IMR-90 (cell line): ENCODE measurements at regions not wholly inside any gene's neighbourhood (a gene's known extent, or its start where the extent isn't known, plus 50 kb on each side); places are given as distances from the start of the nearest gene placed in this dataset.

Experiments
- ATAC-seq: fragments of 200-7000 bp; cut with Tn5 transposase; 2 replicates; pipeline ENCODE4 v1.9.1; 2020; ENCODE audit warnings: low read depth, mild to moderate bottlenecking, moderate library complexity
- BruUV-seq: library from RNA; stranded (reverse); fragments of 400-500 nt; replicated peaks from 2 replicates; lab custom pipeline; 2021; lab: Mats Ljungman, UMichigan
- CTCF ChIA-PET: fragments of 300-600 bp; formaldehyde crosslinking; extraction: SDS; loops from one replicate; lab custom pipeline; 2021; ENCODE audit warnings: antibody characterized with exemption; lab: Yijun Ruan, JAX
- POLR2A ChIA-PET: fragments of 300-600 bp; sonication (Branson Sonifier 250); formaldehyde crosslinking; loops from one replicate; lab custom pipeline; 2022; ENCODE audit warnings: antibody characterized with exemption; ENCODE audit not compliant: unreplicated experiment; lab: Charles Lee
- DNase-seq: peaks from one replicate; pipeline ENCODE4 v3.0.0; 2013
- H2AFZ ChIP-seq: replicated peaks from 2 replicates; pipeline ENCODE3; 2013; ENCODE audit warnings: low read length, mild to moderate bottlenecking; ENCODE audit not compliant: poor library complexity
- H2AK5ac ChIP-seq: 2 replicates; pipeline ENCODE4 v1.6.1; 2013; ENCODE audit warnings: low read depth, low read length, inconsistent platforms
- H2AK9ac ChIP-seq: replicated peaks from 2 replicates; pipeline ENCODE3; 2013; ENCODE audit warnings: mild to moderate bottlenecking, low read depth, low read length, moderate library complexity; ENCODE audit not compliant: poor library complexity
- H2BK120ac ChIP-seq: 2 replicates; pipeline ENCODE4 v1.6.1; 2013; ENCODE audit warnings: low read depth, low read length, inconsistent platforms
- H2BK15ac ChIP-seq: 3 replicates; pipeline ENCODE4 v1.6.1; 2013; ENCODE audit warnings: low read depth, low read length, inconsistent platforms
- H2BK20ac ChIP-seq: 2 replicates; pipeline ENCODE4 v1.6.1; 2013; ENCODE audit warnings: low read depth, mild to moderate bottlenecking, inconsistent platforms, low read length, moderate library complexity
- H2BK5ac ChIP-seq: 2 replicates; pipeline ENCODE4 v1.6.1; 2013; ENCODE audit warnings: mild to moderate bottlenecking, low read depth, low read length, inconsistent platforms; ENCODE audit not compliant: poor library complexity, severe bottlenecking
- H3K14ac ChIP-seq: replicated peaks from 2 replicates; pipeline ENCODE4 v1.6.1; 2013; ENCODE audit warnings: low read depth, low read length, inconsistent platforms
- H3K18ac ChIP-seq: 2 replicates; pipeline ENCODE4 v1.6.1; 2013; ENCODE audit warnings: low read depth, low read length, control low read depth
- H3K23ac ChIP-seq: 2 replicates; pipeline ENCODE4 v1.6.1; 2013; ENCODE audit warnings: low read depth, low read length, inconsistent platforms
- H3K27ac ChIP-seq: 2 replicates; pipeline ENCODE4 v1.5.1; 2013; ENCODE audit warnings: mild to moderate bottlenecking, control low read depth, low read length; ENCODE audit not compliant: insufficient read depth
- H3K27me3 ChIP-seq: 2 replicates; pipeline ENCODE4 v1.6.1; 2013; ENCODE audit warnings: low read length; ENCODE audit not compliant: control insufficient read depth, insufficient read depth
- H3K36me3 ChIP-seq: 2 replicates; pipeline ENCODE4 v1.6.1; 2013; ENCODE audit warnings: low read length, mixed read lengths; ENCODE audit not compliant: control insufficient read depth, insufficient read depth
- H3K4ac ChIP-seq: 2 replicates; pipeline ENCODE4 v1.6.1; 2013; ENCODE audit warnings: low read depth, low read length, inconsistent platforms
- H3K4me1 ChIP-seq: 2 replicates; pipeline ENCODE4 v1.6.1; 2013; ENCODE audit warnings: low read length, mixed read lengths; ENCODE audit not compliant: control insufficient read depth, insufficient read depth
- H3K4me2 ChIP-seq: 2 replicates; pipeline ENCODE4 v1.6.1; 2013; ENCODE audit warnings: low read depth, mild to moderate bottlenecking, control low read depth, low read length, moderate library complexity
- H3K4me3 ChIP-seq: 2 replicates; pipeline ENCODE4 v1.5.1; 2013; ENCODE audit warnings: low read depth, mild to moderate bottlenecking, control low read depth, low read length, moderate library complexity; ENCODE audit not compliant: insufficient read depth
- H3K56ac ChIP-seq: 2 replicates; pipeline ENCODE4 v1.6.1; 2013; ENCODE audit warnings: low read length, inconsistent platforms; ENCODE audit not compliant: insufficient read depth; ENCODE audit errors: extremely low read depth
- H3K79me1 ChIP-seq, 2 experiments: 2 replicates each; pipeline ENCODE4 v1.6.1; 2013; ENCODE audit warnings: low read length in 2 of 2, inconsistent platforms in 1 of 2, low read depth in 1 of 2
- H3K9ac ChIP-seq: 2 replicates; pipeline ENCODE4 v1.6.1; 2013; ENCODE audit warnings: low read depth, low read length, control low read depth
- H3K9me1 ChIP-seq: 2 replicates; pipeline ENCODE4 v1.6.1; 2013; ENCODE audit warnings: low read length, inconsistent platforms; ENCODE audit not compliant: insufficient read depth
- H3K9me3 ChIP-seq: 2 replicates; pipeline ENCODE4 v1.6.1; 2013; ENCODE audit warnings: low read length; ENCODE audit not compliant: control insufficient read depth, insufficient read depth
- H4K20me1 ChIP-seq: 2 replicates; pipeline ENCODE4 v1.6.1; 2013; ENCODE audit warnings: low read length, inconsistent platforms; ENCODE audit not compliant: insufficient read depth
- H4K5ac ChIP-seq: 2 replicates; pipeline ENCODE4 v1.6.1; 2013; ENCODE audit warnings: mild to moderate bottlenecking, low read depth, low read length, control low read depth
- H4K8ac ChIP-seq, 2 experiments: 2 replicates each; pipeline ENCODE4 v1.6.1; 2013; ENCODE audit warnings: low read depth in 2 of 2, low read length in 2 of 2, control low read depth in 1 of 2, inconsistent platforms in 1 of 2
- H4K91ac ChIP-seq: 2 replicates; pipeline ENCODE4 v1.6.1; 2013; ENCODE audit warnings: low read depth, low read length, inconsistent platforms; ENCODE audit not compliant: insufficient read depth
- BHLHE40 ChIP-seq: fragments of 150-350 bp; IDR thresholded peaks from 2 replicates; pipeline ENCODE4 v1.6.1; 2016; ENCODE audit warnings: mild to moderate bottlenecking, low read depth, low read length
- CEBPB ChIP-seq: IDR thresholded peaks from 2 replicates; pipeline ENCODE4 v1.6.1; 2012; ENCODE audit warnings: low read depth, low read length, improper control_type of control experiment
- CTCF ChIP-seq: conservative IDR thresholded peaks from 2 replicates; pipeline ENCODE4 v1.5.1; 2012; ENCODE audit warnings: mild to moderate bottlenecking, low read depth, low read length, improper control_type of control experiment
- ELK1 ChIP-seq: fragments of 150-350 bp; IDR thresholded peaks from 2 replicates; pipeline ENCODE4 v1.6.1; 2016; ENCODE audit warnings: low read depth, mild to moderate bottlenecking, low read length, moderate library complexity, borderline replicate concordance
- MAFK ChIP-seq: IDR thresholded peaks from 2 replicates; pipeline ENCODE4 v1.6.1; 2012; ENCODE audit warnings: low read depth, low read length, improper control_type of control experiment
- RCOR1 ChIP-seq: IDR thresholded peaks from 2 replicates; pipeline ENCODE4 v1.6.1; 2012; ENCODE audit warnings: mild to moderate bottlenecking, low read length, improper control_type of control experiment; ENCODE audit not compliant: insufficient replicate concordance
- WGBS, 2 experiments: methylation state at CpG; one replicate each; pipeline versions ENCODE4 v1.1.5 to v1.1.7; 2013; ENCODE audit warnings: missing lambda C conversion rate in 2 of 2; ENCODE audit not compliant: insufficient read length in 1 of 2; ENCODE audit errors: extremely low coverage in 2 of 2; 5-methylcytosine and 5-hydroxymethylcytosine counted together
- dilution Hi-C: fragments of 300-500 bp; cut with HindIII; formaldehyde crosslinking; loops from one replicate; pipeline ENCODE4 v1.14.3; 2018; ENCODE audit warnings: low sequenced_read_pairs; ENCODE audit not compliant: unreplicated experiment
- in situ Hi-C: fragments of 300-500 bp; cut with MboI; formaldehyde crosslinking; loops from 3 replicates; pipeline ENCODE4 v1.14.3; 2019; ENCODE audit warnings: low sequenced_read_pairs, inconsistent platforms, mixed read lengths
- intact Hi-C: fragments of 100-400 bp; cut with micrococcal nuclease; formaldehyde crosslinking; loops from 2 replicates; pipeline ENCODE4 v1.10.0; 2022

GRCh38 chr4:60209588-60209987 is 990.5 kb upstream of the ADGRL3 start:
- CTCF ChIA-PET: no interaction called here
- Histone ChIP-seq H2BK5ac (no peak overlapping the region), H3K36me3 (no peaks in the 10 kb centered on the region), H2AK5ac (no peak overlapping the region), H3K14ac (no peak overlapping the region), H3K23ac (no peak overlapping the region), H4K8ac (no peak overlapping the region), H3K56ac (no peak overlapping the region), H3K9me3 (no peaks in the 10 kb centered on the region), H2AK9ac (no peak overlapping the region), H2BK120ac (no peak overlapping the region), H2BK15ac (no peak overlapping the region), H3K27me3 (no peaks in the 10 kb centered on the region), H3K4me1 (no peaks in the 10 kb centered on the region), H3K4ac (no peak overlapping the region), H4K5ac (no peak overlapping the region), H4K91ac (no peak overlapping the region), H3K4me2 (no peak overlapping the region), H2BK20ac (no peak overlapping the region), H3K79me1 (no peaks in the 10 kb centered on the region), H4K20me1 (no peaks in the 10 kb centered on the region), H3K9me1 (no peaks in the 10 kb centered on the region), H3K4me3 (no peak overlapping the region), H3K27ac (no peak overlapping the region), H3K18ac (no peak overlapping the region), H2AFZ (no peak overlapping the region), H3K9ac (no peak overlapping the region)
- in situ Hi-C loops (no loop called here), dilution Hi-C loops (no loop called here), intact Hi-C loops (no loop called here)
- DNase-seq (no peak), ATAC-seq (no peak)
- BruUV-seq: no TSS peak
- WGBS, 2 experiments: 40% methylated on average over 1 of the region's 1 CpG; no CpG with 5 or more reads in 1 of the 2 experiments
- POLR2A ChIA-PET: no interaction called here
- TF ChIP-seq ELK1 (no peak), MAFK (no peak), BHLHE40 (no peak), RCOR1 (no peak), CTCF (no peak), CEBPB (no peak)
